Endothelial cell (in vitro differentiated cells): ENCODE measurements at regions not wholly inside any gene's neighbourhood (a gene's known extent, or its start where the extent isn't known, plus 50 kb on each side); places are given as distances from the start of the nearest gene placed in this dataset.

Experiments
- DNase-seq: peaks from one replicate; pipeline ENCODE4 v3.0.0; 2021; ENCODE audit warnings: low spot score
- H3K27ac Mint-ChIP-seq: one replicate; pipeline ENCODE4 v1.8.0; 2021; ENCODE audit warnings: mixed read lengths, inconsistent platforms; ENCODE audit not compliant: unreplicated experiment
- H3K27me3 Mint-ChIP-seq: one replicate; pipeline ENCODE4 v1.8.0; 2021; ENCODE audit warnings: mild to moderate bottlenecking, moderate library complexity, mixed read lengths, inconsistent platforms; ENCODE audit not compliant: unreplicated experiment
- H3K36me3 Mint-ChIP-seq: one replicate; pipeline ENCODE4 v1.8.0; 2021; ENCODE audit warnings: mild to moderate bottlenecking, low read depth, mixed read lengths, inconsistent platforms; ENCODE audit not compliant: unreplicated experiment
- H3K4me1 Mint-ChIP-seq: one replicate; pipeline ENCODE4 v1.8.0; 2021; ENCODE audit warnings: mild to moderate bottlenecking, mixed read lengths, inconsistent platforms; ENCODE audit not compliant: unreplicated experiment
- H3K4me3 Mint-ChIP-seq: one replicate; pipeline ENCODE4 v1.8.0; 2021; ENCODE audit warnings: mild to moderate bottlenecking, mixed read lengths, inconsistent platforms; ENCODE audit not compliant: unreplicated experiment
- H3K9me3 Mint-ChIP-seq: one replicate; pipeline ENCODE4 v1.8.0; 2021; ENCODE audit warnings: mixed read lengths, inconsistent platforms; ENCODE audit not compliant: unreplicated experiment
- CTCF ChIP-seq: fragments of 200-600 bp; sonication (generic); IDR thresholded peaks from one replicate; pipeline ENCODE4 v1.5.0; 2021; ENCODE audit warnings: antibody characterized with exemption; ENCODE audit not compliant: unreplicated experiment

GRCh38 chr1:41983451-41983850 is 64.7 kb upstream of the HIVEP3 start:
- peaks cover 4% of the 10 kb centered on the region for H3K36me3 Mint-ChIP-seq
- no peaks in the 10 kb centered on the region for H3K27me3 Mint-ChIP-seq
- H3K9me3 Mint-ChIP-seq, result no peaks in the 10 kb centered on the region
- peaks cover 7% of the 10 kb centered on the region for H3K4me1 Mint-ChIP-seq
- H3K27ac Mint-ChIP-seq, result no peak overlapping the region
- no peak for DNase-seq
- no peak overlapping the region for H3K4me3 Mint-ChIP-seq
- TF ChIP-seq CTCF, result no peak

GRCh38 chr1:41981796-41982195 is 63.1 kb upstream of the HIVEP3 start:
- Mint-ChIP-seq H3K27me3 (no peaks in the 10 kb centered on the region), H3K9me3 (no peaks in the 10 kb centered on the region), H3K4me3 (no peak overlapping the region), H3K4me1 (peaks cover 9% of the 10 kb centered on the region), H3K36me3 (peaks cover 4% of the 10 kb centered on the region), H3K27ac (no peak overlapping the region)
- no peak for DNase-seq
- TF ChIP-seq CTCF, result no peak

- Mint-ChIP-seq H3K36me3 (peaks cover 4% of the 10 kb centered on the region), H3K4me3 (no peak overlapping the region), H3K4me1 (peaks cover 9% of the 10 kb centered on the region), H3K27ac (no peak overlapping the region), H3K27me3 (no peaks in the 10 kb centered on the region), H3K9me3 (no peaks in the 10 kb centered on the region)
- no peak for DNase-seq
- TF ChIP-seq CTCF, result no peak
Measured at GRCh38 chr1:41980827-41981653, 62.3 kb upstream of the HIVEP3 start.

- H3K36me3 Mint-ChIP-seq, result peaks cover 4% of the 10 kb centered on the region
- no peak overlapping the region for H3K27ac Mint-ChIP-seq
- H3K27me3 Mint-ChIP-seq, result no peaks in the 10 kb centered on the region
- DNase-seq, result no peak
- peaks cover 9% of the 10 kb centered on the region for H3K4me1 Mint-ChIP-seq
- TF ChIP-seq CTCF, result no peak
- no peaks in the 10 kb centered on the region for H3K9me3 Mint-ChIP-seq
- no peak overlapping the region for H3K4me3 Mint-ChIP-seq
Measured at GRCh38 chr1:41978986-41979385, 60.3 kb upstream of the HIVEP3 start.

GRCh38 chr1:41977326-41977725 is 58.6 kb upstream of the HIVEP3 start:
- H3K27ac Mint-ChIP-seq, result no peak overlapping the region
- no peak overlapping the region for H3K4me3 Mint-ChIP-seq
- no peak for TF ChIP-seq CTCF
- no peak for DNase-seq
- no peaks in the 10 kb centered on the region for H3K27me3 Mint-ChIP-seq
- H3K4me1 Mint-ChIP-seq, result peaks cover 9% of the 10 kb centered on the region
- H3K9me3 Mint-ChIP-seq, result no peaks in the 10 kb centered on the region
- H3K36me3 Mint-ChIP-seq, result peaks cover 6% of the 10 kb centered on the region
